ENCODE measurements at regions not wholly inside any gene's neighbourhood (a gene's known extent, or its start where the extent isn't known, plus 50 kb on each side); places are given as distances from the start of the nearest gene placed in this dataset.

DNA sequence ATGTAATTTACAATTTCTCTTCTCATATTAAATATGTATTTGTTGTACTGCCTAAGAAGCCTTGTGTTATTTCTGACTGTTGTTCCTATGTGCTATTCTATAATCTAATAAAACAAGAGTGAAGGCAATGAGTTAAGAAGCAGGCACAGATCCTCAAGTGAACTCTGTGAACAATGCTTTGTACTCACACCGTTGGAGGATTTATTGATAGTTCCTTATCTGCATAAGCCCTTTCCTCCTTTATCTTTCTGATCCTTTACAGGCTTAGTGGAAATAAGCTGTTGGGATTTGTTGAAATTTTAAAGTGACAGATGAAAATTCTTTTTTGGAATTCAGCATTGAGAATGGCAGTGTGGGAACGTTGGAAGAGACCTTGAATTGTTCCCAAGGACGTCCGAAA lies 329.6 kb upstream of the NPVF start:
- Mint-ChIP-seq H3K27me3 (ENCODE audit: unreplicated experiment) (peaks cover 7% of the 10 kb centered on the region), H3K36me3 (ENCODE audit: unreplicated experiment) (no peaks in the 10 kb centered on the region), H3K27ac (ENCODE audit: unreplicated experiment) (no peak overlapping the region), H3K4me3 (ENCODE audit: unreplicated experiment) (no peak overlapping the region), H3K4me1 (ENCODE audit: unreplicated experiment) (no peaks in the 10 kb centered on the region), H3K9me3 (ENCODE audit: unreplicated experiment) (peaks cover 7% of the 10 kb centered on the region)
- DNase-seq (ENCODE audit: extremely low spot score, unreplicated experiment) = no peak
- TF ChIP-seq, protein P1, sequence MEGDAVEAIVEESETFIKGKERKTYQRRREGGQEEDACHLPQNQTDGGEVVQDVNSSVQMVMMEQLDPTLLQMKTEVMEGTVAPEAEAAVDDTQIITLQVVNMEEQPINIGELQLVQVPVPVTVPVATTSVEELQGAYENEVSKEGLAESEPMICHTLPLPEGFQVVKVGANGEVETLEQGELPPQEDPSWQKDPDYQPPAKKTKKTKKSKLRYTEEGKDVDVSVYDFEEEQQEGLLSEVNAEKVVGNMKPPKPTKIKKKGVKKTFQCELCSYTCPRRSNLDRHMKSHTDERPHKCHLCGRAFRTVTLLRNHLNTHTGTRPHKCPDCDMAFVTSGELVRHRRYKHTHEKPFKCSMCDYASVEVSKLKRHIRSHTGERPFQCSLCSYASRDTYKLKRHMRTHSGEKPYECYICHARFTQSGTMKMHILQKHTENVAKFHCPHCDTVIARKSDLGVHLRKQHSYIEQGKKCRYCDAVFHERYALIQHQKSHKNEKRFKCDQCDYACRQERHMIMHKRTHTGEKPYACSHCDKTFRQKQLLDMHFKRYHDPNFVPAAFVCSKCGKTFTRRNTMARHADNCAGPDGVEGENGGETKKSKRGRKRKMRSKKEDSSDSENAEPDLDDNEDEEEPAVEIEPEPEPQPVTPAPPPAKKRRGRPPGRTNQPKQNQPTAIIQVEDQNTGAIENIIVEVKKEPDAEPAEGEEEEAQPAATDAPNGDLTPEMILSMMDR (IDR thresholded peaks at IDR 0.05) = no peak

DNA sequence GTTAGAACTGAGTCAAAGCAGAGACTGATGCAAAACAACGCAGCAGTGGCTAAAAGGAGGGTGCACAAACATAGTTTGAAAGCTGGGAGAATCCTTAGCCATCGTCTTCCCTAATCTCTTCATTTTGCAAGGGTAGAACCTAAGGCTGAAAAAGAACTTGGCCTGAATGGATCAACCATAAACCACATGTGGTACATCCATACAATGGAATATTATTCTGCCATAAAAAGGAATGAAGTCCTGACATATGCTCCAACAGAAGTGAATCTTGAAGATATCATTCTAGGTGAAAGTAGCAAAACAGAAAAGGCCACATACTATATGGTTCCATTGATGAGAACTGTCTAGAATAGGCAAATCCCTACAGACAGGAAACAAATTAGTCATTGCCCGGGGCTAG lies 330.3 kb upstream of the NPVF start:
- peaks cover 7% of the 10 kb centered on the region for H3K9me3 Mint-ChIP-seq (ENCODE audit: unreplicated experiment)

DNA sequence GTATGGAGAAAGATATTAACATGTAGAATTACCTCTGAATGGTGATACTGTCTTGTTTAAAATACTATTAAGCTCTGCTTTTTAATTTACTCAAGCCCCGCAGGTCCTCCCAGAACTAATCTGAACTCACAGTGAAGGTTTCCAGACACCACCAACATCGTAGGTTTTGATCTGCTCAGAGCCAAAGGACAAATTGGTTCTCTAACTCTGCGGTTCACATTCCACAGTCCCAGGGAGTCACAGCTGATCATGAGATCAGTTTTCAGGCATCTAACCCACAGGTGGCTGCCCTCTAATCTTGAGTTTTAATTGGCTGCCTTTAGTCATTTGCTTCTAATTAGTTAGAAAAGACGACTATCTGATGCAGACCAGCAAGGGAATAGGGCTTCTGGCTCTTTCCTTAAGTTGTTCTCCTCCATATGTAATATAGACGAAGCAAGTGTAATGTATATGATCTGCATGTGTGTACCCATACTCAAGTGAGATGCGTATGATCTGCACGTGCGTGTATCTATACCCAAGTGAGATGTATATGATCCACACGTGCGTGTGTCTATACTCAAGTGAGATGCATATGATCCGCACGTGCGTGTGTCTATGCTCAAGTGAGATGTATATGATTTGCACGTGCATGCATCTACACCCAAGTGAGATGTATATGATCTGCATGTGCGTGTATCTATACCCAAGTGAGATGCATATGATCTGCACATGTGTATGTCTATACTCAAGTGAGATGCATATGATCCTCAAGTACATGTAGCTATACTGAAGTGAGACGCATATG lies 331.5 kb upstream of the NPVF start:
- DNase-seq (ENCODE audit: extremely low spot score, unreplicated experiment) = no peak
- Mint-ChIP-seq H3K4me1 (ENCODE audit: unreplicated experiment) (peaks cover 2% of the 10 kb centered on the region), H3K27me3 (ENCODE audit: unreplicated experiment) (peaks cover 7% of the 10 kb centered on the region), H3K9me3 (ENCODE audit: unreplicated experiment) (peaks cover 7% of the 10 kb centered on the region), H3K4me3 (ENCODE audit: unreplicated experiment) (no peak overlapping the region), H3K36me3 (ENCODE audit: unreplicated experiment) (no peaks in the 10 kb centered on the region), H3K27ac (ENCODE audit: unreplicated experiment) (no peak overlapping the region)
- TF ChIP-seq, protein P1 (IDR thresholded peaks at IDR 0.05) = no peak

More for the DNA sequence above, 330.3 kb upstream of the NPVF start:
- H3K36me3 Mint-ChIP-seq (ENCODE audit: unreplicated experiment) = no peaks in the 10 kb centered on the region
- no peaks in the 10 kb centered on the region for H3K4me1 Mint-ChIP-seq (ENCODE audit: unreplicated experiment)
- no peak for DNase-seq (ENCODE audit: extremely low spot score, unreplicated experiment)
- H3K27me3 Mint-ChIP-seq (ENCODE audit: unreplicated experiment) = peaks cover 7% of the 10 kb centered on the region
- H3K4me3 Mint-ChIP-seq (ENCODE audit: unreplicated experiment) = no peak overlapping the region
- H3K27ac Mint-ChIP-seq (ENCODE audit: unreplicated experiment) = no peak overlapping the region
- TF ChIP-seq, protein P1 (IDR thresholded peaks at IDR 0.05) = no peak

DNA sequence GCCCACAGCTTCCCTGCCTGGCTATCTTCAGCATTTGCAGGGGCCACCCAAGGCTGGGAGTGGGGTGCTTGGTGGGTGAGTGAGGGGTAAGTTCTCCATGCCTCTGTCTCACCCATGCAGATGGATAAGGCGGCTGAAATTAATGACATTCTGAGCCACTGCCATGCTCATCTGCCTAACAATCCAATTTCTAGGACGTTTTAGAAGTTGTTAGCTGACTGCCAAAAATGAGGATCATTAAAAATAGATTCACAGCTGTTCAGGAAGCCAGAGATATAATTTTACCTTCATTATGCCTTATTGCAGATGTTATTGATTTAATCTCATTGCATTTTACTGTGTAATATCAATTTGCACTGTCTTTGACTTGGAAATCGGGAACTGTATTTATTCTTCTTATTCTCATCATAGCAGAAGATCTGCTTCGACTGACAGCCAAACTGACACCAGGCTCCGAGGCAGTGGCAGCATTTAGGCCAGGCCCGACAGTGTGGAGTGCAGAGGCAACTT lies 334.4 kb upstream of the NPVF start:
- H3K9me3 Mint-ChIP-seq (ENCODE audit: unreplicated experiment) = peaks cover 7% of the 10 kb centered on the region
- peaks cover 19% of the 10 kb centered on the region for H3K4me1 Mint-ChIP-seq (ENCODE audit: unreplicated experiment)
- no peak overlapping the region for H3K27ac Mint-ChIP-seq (ENCODE audit: unreplicated experiment)
- H3K4me3 Mint-ChIP-seq (ENCODE audit: unreplicated experiment) = no peak overlapping the region
- H3K36me3 Mint-ChIP-seq (ENCODE audit: unreplicated experiment) = no peaks in the 10 kb centered on the region
- no peak for DNase-seq (ENCODE audit: extremely low spot score, unreplicated experiment)
- TF ChIP-seq, protein P1 (IDR thresholded peaks at IDR 0.05) = no peak
- H3K27me3 Mint-ChIP-seq (ENCODE audit: unreplicated experiment) = peaks cover under 1% of the 10 kb centered on the region

DNA sequence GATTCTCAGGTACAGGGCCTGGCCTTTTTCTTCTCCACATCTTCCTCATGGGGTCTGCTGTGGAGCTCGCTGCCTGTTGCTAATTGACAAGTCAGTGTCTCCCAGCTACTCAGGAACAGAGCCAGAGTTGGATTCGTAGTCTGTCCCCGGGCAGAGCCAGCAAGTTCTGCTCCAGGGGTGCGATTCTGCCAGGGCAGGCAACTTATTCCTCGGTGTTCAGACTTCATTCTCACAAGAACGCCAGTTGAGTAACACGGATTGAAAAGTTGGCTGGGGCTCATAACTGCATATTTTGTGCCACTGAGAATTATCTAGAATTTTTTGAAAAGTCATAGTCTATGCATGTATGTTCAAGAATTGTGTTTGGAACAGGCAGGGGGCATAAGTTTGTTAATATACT lies 336.7 kb upstream of the NPVF start:
- H3K36me3 Mint-ChIP-seq (ENCODE audit: unreplicated experiment) = no peaks in the 10 kb centered on the region
- H3K9me3 Mint-ChIP-seq (ENCODE audit: unreplicated experiment) = no peaks in the 10 kb centered on the region
- TF ChIP-seq, protein P1 (IDR thresholded peaks at IDR 0.05) = no peak
- H3K27ac Mint-ChIP-seq (ENCODE audit: unreplicated experiment) = peak overlapping the region; percentile 70
- no peaks in the 10 kb centered on the region for H3K27me3 Mint-ChIP-seq (ENCODE audit: unreplicated experiment)
- peaks cover 20% of the 10 kb centered on the region for H3K4me1 Mint-ChIP-seq (ENCODE audit: unreplicated experiment)
- no peak overlapping the region for H3K4me3 Mint-ChIP-seq (ENCODE audit: unreplicated experiment)
- no peak for DNase-seq (ENCODE audit: extremely low spot score, unreplicated experiment)
